MCF 10A (cell line): ENCODE measurements at regions not wholly inside any gene's neighbourhood (a gene's known extent, or its start where the extent isn't known, plus 50 kb on each side); places are given as distances from the start of the nearest gene placed in this dataset.

Experiments used
- BruUV-seq: library from RNA; stranded (reverse); fragments of 400-500 nt; replicated peaks from 2 replicates; lab custom pipeline; 2021; lab: Mats Ljungman, UMichigan
- CTCF ChIA-PET: fragments of 300-600 bp; sonication (Branson Sonifier 250); formaldehyde crosslinking; extraction: SDS; loops from one replicate; lab custom pipeline; 2021; ENCODE audit warnings: antibody characterized with exemption, inconsistent platforms; lab: Yijun Ruan, JAX
- POLR2A ChIA-PET: fragments of 300-600, 350-650 bp; sonication (Branson Sonifier 250); formaldehyde crosslinking; extraction: SDS; loops from one replicate; lab custom pipeline; 2020; ENCODE audit warnings: antibody characterized with exemption, inconsistent platforms; lab: Yijun Ruan, JAX
- DNase-seq: peaks from one replicate; pipeline ENCODE4 v3.0.0-alpha.2; 2018; ENCODE audit not compliant: unreplicated experiment
- H3K27ac Mint-ChIP-seq: one replicate; pipeline ENCODE4 v1.8.0; 2022; ENCODE audit warnings: mild to moderate bottlenecking, low read depth, mixed read lengths; ENCODE audit not compliant: unreplicated experiment
- H3K27me3 Mint-ChIP-seq: one replicate; pipeline ENCODE4 v1.8.0; 2022; ENCODE audit warnings: mixed read lengths; ENCODE audit not compliant: insufficient read depth, unreplicated experiment
- H3K36me3 Mint-ChIP-seq: one replicate; pipeline ENCODE4 v1.8.0; 2022; ENCODE audit warnings: mild to moderate bottlenecking, moderate library complexity, mixed read lengths; ENCODE audit not compliant: insufficient read depth, unreplicated experiment
- H3K4me1 Mint-ChIP-seq: one replicate; pipeline ENCODE4 v1.8.0; 2022; ENCODE audit warnings: mixed read lengths; ENCODE audit not compliant: insufficient read depth, unreplicated experiment
- H3K4me3 Mint-ChIP-seq: one replicate; pipeline ENCODE4 v1.8.0; 2022; ENCODE audit warnings: mild to moderate bottlenecking, moderate library complexity, mixed read lengths; ENCODE audit not compliant: unreplicated experiment
- H3K9me3 Mint-ChIP-seq: one replicate; pipeline ENCODE4 v1.8.0; 2022; ENCODE audit warnings: mixed read lengths; ENCODE audit not compliant: unreplicated experiment
- intact Hi-C: fragments of 100-400 bp; cut with micrococcal nuclease; formaldehyde crosslinking; loops from 2 replicates; pipeline ENCODE4 v1.14.1; 2022
- TF ChIP-seq, protein P1 (sequence below): fragments of 200-600 bp; IDR thresholded peaks from one replicate; pipeline ENCODE4 v1.8.0; 2022; ENCODE audit warnings: antibody characterized with exemption, mild to moderate bottlenecking; ENCODE audit not compliant: unreplicated experiment

DNA sequence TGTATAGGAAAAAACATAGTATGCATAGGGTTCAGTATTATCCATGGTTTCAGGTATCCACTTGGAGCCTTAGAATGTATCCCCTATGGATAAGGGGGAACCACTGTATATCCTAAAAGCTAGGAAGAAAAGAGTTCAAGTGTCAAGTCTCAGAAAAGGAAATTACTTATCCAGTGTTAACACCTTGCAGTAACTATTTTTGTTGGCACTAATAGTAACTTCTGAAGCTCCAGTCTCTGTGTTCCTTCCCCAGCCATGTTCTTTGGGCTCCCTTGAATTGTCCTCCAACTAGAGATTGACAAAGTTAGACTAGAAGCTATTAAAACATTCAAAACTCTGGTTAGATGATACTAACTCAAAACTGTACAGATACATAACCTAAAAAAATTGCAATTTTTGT is 370.8 kb downstream of the NFIB start:
- no peak overlapping the region for H3K4me3 Mint-ChIP-seq
- intact Hi-C loops = loop anchor here (10.0 kb wide), 1 partner anchor 382 kb away; no protein-coding TSS in a partner anchor
- no peaks in the 10 kb centered on the region for H3K36me3 Mint-ChIP-seq
- no peaks in the 10 kb centered on the region for H3K27me3 Mint-ChIP-seq
- peak overlapping the region; percentile 80 for H3K27ac Mint-ChIP-seq
- ChIA-PET POLR2A (interaction anchor here (2.1 kb wide), 1 partner anchor 32 kb away, joined by 4 read pairs; no protein-coding TSS in a partner anchor), CTCF (interaction anchor here (1.7 kb wide), 1 partner anchor 25 kb away, joined by 4 read pairs; no protein-coding TSS in a partner anchor)
- peaks cover 25% of the 10 kb centered on the region for H3K4me1 Mint-ChIP-seq
- TF ChIP-seq, protein P1, sequence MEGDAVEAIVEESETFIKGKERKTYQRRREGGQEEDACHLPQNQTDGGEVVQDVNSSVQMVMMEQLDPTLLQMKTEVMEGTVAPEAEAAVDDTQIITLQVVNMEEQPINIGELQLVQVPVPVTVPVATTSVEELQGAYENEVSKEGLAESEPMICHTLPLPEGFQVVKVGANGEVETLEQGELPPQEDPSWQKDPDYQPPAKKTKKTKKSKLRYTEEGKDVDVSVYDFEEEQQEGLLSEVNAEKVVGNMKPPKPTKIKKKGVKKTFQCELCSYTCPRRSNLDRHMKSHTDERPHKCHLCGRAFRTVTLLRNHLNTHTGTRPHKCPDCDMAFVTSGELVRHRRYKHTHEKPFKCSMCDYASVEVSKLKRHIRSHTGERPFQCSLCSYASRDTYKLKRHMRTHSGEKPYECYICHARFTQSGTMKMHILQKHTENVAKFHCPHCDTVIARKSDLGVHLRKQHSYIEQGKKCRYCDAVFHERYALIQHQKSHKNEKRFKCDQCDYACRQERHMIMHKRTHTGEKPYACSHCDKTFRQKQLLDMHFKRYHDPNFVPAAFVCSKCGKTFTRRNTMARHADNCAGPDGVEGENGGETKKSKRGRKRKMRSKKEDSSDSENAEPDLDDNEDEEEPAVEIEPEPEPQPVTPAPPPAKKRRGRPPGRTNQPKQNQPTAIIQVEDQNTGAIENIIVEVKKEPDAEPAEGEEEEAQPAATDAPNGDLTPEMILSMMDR = no peak
- DNase-seq = peak; percentile 4
- no peaks in the 10 kb centered on the region for H3K9me3 Mint-ChIP-seq
- no TSS peak for BruUV-seq

- H3K36me3 Mint-ChIP-seq = no peaks in the 10 kb centered on the region
- H3K4me1 Mint-ChIP-seq = peaks cover 20% of the 10 kb centered on the region
- intact Hi-C loops = loop anchor here (10.0 kb wide), 1 partner anchor 382 kb away; no protein-coding TSS in a partner anchor
- H3K27ac Mint-ChIP-seq = peak overlapping the region; percentile 80
- H3K4me3 Mint-ChIP-seq = no peak overlapping the region
- DNase-seq = peak; percentile 96
- H3K27me3 Mint-ChIP-seq = no peaks in the 10 kb centered on the region
- no TSS peak for BruUV-seq
- CTCF ChIA-PET = interaction anchor here (1.1 to 1.7 kb wide), 2 partner anchors 25 to 44 kb away, joined by 4 to 5 read pairs; no protein-coding TSS in a partner anchor
- H3K9me3 Mint-ChIP-seq = no peaks in the 10 kb centered on the region
- TF ChIP-seq, protein P1 = no peak
- POLR2A ChIA-PET = interaction anchor here (2.1 kb wide), 1 partner anchor 32 kb away, joined by 4 read pairs; no protein-coding TSS in a partner anchor
These were observed 371.2 kb downstream of the NFIB start for GRCh38 chr9:13942695-13943094.

- Mint-ChIP-seq H3K27ac (peak overlapping the region; percentile 80), H3K27me3 (no peaks in the 10 kb centered on the region), H3K4me1 (peaks cover 19% of the 10 kb centered on the region), H3K36me3 (no peaks in the 10 kb centered on the region), H3K9me3 (no peaks in the 10 kb centered on the region), H3K4me3 (no peak overlapping the region)
- no peak for DNase-seq
- TF ChIP-seq, protein P1 = no peak
- ChIA-PET CTCF (interaction anchor here (1.1 to 1.7 kb wide), 2 partner anchors 26 to 44 kb away, joined by 4 to 5 read pairs; no protein-coding TSS in a partner anchor), POLR2A (interaction anchor here (0.9 to 2.1 kb wide), 2 partner anchors 31 to 452 kb away, joined by 3 to 4 read pairs; no protein-coding TSS in a partner anchor)
- TSS peak; percentile 78 for BruUV-seq
- intact Hi-C loops = loop anchor here (10.0 kb wide), 1 partner anchor 383 kb away; no protein-coding TSS in a partner anchor
These were observed 371.7 kb downstream of the NFIB start for GRCh38 chr9:13942201-13942600.

DNA sequence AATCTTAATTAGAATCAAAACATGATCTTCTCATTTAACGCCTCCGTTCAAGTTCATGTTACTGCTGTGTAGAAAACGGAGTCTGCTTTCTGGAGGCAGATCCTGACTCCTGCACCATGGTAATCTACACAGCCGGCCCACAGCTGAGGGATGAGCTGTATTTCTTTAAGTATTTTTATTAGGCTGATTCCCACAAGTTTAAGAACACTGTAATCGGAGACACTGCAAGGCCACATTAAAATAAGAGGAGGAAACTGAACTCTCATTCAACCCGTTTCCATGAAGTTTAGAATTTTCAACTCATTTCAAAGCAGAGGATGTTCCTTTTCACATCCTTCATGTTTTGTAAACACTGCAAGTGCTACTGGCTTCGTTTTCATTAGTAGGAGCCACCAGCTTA is 372.2 kb downstream of the NFIB start:
- CTCF ChIA-PET = interaction anchor here (1.1 kb wide), 1 partner anchor 45 kb away, joined by 5 read pairs; no protein-coding TSS in a partner anchor
- Mint-ChIP-seq H3K9me3 (no peaks in the 10 kb centered on the region), H3K4me3 (no peak overlapping the region), H3K4me1 (peaks cover 19% of the 10 kb centered on the region), H3K36me3 (no peaks in the 10 kb centered on the region), H3K27me3 (no peaks in the 10 kb centered on the region), H3K27ac (no peak overlapping the region)
- TF ChIP-seq, protein P1 = no peak
- BruUV-seq = no TSS peak
- intact Hi-C loops = loop anchor here (10.0 kb wide), 1 partner anchor 383 kb away; no protein-coding TSS in a partner anchor
- DNase-seq = no peak
- POLR2A ChIA-PET = interaction anchor here (0.9 kb wide), 1 partner anchor 451 kb away, joined by 3 read pairs; no protein-coding TSS in a partner anchor
